HG02759 (cell line): ENCODE measurements at regions not wholly inside any gene's neighbourhood (a gene's known extent, or its start where the extent isn't known, plus 50 kb on each side); places are given as distances from the start of the nearest gene placed in this dataset.

ENCODE experiments used
- ATAC-seq: cut with Tn5 transposase; IDR thresholded peaks from one replicate; pipeline ENCODE4 v1.9.1; 2021; ENCODE audit warnings: mild to moderate bottlenecking, moderate library complexity; ENCODE audit not compliant: unreplicated experiment

GRCh38 chr4:73001885-73002284, 67.6 kb downstream of the COX18 start:
- no peak for ATAC-seq

- ATAC-seq, result no peak
These were observed 72.1 kb downstream of the COX18 start for GRCh38 chr4:72997409-72997808.

- ATAC-seq, result no peak
These were observed 74.8 kb downstream of the COX18 start for GRCh38 chr4:72994670-72995069.

GRCh38 chr4:72993876-72994275, 75.6 kb downstream of the COX18 start:
- no peak for ATAC-seq

- ATAC-seq, result no peak
These were observed 77.6 kb downstream of the COX18 start for GRCh38 chr4:72991873-72992272.

DNA sequence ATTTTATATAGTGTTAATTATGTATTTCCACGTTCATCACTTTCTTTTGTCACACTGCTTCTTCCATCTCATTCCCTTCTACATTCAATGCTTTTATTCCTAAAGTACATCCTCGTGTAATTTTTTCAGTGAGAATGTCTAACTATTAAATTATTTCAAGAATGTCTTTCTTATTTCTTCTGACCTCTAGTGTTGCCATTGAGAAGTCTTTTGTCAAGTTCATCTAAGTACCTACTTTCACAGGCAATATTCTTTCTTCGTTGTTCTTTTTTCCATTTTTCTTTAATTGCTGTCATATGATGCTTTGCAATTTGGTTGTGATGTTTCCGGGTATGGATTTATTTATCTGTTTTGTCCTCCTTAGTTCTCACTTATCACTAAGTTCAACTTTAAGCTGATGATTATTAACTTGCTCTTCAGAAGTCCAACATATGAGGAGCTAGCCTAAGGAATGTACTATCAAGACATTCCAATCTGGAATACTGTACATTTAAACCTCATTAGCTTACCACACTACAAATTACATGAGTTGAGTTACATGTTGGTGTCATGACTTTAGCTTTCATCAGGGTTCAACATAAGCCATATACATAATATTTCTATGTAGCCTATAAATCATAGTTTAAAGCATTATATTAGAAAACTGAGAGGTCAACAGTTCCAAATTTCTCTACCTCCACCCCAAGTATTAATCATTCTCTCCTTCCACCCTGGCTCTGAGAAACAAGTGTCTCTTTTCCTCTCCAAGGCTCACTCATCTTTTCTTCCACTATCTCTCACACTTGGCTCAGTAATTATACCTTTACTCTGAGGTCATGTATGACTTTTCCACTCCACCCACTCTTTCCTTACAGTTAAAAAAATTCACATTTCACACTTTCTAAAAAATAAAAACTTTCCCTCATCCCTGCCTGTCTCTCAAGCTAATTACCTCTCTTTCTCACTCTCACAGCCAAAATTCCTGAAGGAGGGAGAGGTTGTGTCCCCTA, 81.5 kb downstream of the COX18 start:
- ATAC-seq, result no peak

DNA sequence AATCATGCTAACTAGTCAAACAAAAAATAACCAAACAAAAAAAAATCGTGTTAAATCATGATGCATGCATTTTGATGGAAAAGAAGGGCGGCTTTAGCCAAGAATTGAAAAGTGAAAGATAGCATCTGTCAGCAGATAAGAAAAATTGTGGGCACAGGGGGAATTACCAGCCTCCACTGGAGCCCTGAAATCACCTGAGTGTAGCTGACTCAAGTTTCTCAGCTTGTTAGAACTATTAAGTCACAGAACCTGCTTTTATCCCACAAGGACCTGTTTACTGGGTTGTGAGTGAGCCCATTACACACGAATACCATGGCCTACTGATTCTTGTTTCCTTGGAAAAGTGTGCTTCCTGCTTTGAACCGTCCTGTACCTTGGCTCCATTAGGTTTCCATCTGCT, 85.2 kb downstream of the COX18 start:
- no peak for ATAC-seq

DNA sequence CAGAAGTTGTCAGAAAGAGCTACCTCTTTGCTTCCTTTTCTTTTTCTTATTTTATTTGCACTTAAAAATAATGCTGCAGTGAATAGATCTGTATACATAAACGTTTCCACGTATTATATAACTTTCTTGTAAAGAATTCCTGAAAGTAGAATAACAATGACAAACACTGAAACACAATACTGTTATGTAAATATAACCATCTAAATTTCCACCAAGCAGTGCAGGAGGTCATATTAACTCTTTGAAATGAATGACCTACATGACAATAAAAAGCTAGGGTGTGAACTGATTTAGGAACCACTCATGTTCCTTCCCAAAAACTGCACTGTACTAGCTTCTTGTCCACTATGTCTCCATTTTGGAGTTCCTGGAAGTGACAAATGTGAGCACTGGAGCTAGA, 85.8 kb downstream of the COX18 start:
- ATAC-seq, result no peak

GRCh38 chr4:72977936-72978485, 91.5 kb downstream of the COX18 start:
- ATAC-seq, result no peak

DNA sequence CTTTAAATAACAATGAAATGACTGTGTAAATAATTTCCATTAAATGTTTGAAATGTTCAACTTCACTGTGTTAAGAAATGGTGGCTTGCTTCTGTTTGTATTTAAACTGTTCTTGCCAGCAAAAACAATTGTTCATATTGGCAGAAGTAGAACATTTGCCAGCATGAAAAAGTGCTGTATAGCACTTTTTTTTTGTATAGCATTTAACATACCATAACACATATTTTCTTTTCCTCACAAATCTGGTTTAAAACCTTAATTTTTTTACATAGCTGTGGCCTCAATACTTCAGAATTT, 94.1 kb downstream of the COX18 start:
- no peak for ATAC-seq

DNA sequence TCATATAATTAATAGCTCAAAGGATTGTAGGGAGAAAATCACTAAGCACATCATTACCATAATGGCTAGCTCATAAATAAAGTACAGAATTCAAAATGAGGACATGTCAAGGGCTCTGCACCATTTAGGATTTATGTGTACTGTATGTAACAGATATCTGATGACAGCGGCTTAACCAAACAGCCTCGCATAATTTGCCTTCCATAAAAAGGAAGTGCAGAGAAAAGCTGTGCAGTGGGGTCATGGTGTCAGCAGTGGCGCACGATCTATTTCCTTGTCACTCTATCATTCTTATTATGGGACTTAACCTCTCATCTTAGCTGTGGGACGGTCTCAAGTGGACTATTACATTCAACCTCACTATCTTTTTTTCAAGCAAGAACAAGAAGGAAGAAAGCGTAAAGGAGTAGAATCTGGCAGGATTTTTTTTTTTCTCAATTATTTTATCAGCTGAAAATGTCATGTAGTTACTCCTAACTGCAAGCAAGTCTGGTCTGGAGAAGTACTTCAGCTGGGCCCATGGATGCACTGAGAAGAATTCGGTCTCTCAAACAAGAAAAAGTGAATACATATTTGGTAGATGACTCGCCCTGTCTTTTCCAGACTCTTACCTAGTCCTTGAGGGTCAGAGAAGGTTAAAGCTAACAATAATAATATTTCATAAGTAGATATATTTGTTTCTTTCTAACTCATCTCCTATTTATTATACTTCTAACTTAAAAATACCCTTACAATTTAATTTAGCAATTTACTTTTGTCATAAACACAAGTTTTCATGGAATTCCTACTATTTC, 94.6 kb downstream of the COX18 start:
- no peak for ATAC-seq

DNA sequence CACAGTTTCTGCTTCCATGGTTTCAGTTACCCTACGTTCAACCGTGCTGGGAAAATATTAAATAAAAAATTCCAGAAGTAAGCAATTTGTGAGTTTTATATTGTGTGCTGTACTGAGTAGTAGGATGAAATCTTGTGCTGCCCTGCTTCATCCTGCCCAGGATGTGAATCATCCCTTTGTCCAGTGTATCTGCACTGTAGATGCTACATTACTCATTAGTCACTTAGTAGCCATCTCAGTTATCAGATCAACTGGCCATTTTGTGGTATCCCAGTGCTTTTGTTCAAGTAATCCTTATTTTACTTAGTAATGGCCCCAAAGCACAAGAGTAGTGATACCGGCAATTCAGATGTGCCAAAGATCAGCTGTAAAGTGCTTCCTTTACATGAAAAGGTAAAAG, 97.9 kb downstream of the COX18 start:
- ATAC-seq, result no peak

- no peak for ATAC-seq
These were observed 98.8 kb downstream of the COX18 start for GRCh38 chr4:72970756-72971155.

DNA sequence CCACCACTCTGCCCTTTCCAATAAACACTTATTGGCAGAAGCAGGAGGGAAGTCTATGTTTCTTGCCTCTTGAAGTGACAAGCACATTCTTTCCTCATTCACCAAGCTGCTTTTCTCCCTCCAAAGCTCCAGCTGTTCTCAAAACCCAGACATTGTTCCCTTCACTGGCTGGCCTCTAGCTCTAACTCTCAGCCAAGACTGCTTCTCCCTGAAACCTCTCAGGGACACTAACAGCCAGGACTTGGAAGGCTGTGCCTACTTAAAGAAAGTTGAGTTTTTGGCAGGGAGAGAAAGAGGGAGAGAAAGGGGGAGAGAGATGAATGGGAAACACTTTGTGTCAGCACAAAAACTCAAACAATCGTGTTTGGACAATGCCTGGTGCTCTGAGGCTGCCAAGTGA, 99.5 kb downstream of the COX18 start:
- no peak for ATAC-seq

GRCh38 chr4:72966652-72967051, 102.9 kb downstream of the COX18 start:
- peak; percentile 61 for ATAC-seq

DNA sequence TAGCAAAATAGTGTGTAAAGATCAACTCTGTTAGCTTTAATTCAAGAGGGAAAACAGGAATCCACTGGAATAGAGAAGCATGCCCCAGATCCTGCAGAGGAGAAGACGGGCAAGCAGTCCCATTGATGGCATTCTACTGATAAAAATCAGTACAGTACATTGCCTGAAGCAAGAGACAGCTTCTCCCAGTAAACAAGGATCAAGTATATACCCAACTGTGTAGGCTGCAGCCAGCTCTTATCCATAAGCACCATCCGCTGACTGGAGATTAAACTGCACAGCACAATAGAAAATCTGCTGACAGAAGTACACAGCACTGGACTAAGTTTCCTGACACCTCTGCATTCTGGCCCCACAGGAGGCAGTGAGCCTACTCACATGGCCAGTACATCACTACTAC, 110.1 kb downstream of the COX18 start:
- ATAC-seq, result no peak

DNA sequence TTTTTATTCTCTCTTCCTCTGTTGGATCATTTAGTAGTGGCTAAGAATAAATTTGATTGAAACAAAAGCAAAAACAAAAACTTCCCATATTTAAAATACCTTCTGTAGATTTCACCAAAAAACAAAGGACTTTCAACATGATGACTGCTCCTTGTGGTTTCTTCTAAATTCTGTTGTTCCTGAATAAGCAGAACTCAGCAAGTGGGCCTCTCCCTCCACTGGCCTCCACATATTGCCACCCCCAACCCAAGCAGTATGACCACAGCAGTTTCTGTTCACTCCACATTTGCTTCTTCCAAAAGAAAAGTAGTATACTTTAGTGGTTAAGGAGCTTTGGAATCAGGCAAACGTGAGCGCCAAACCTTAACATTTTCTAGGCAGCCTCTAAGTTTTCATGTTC, 114.7 kb downstream of the COX18 start:
- no peak for ATAC-seq

DNA sequence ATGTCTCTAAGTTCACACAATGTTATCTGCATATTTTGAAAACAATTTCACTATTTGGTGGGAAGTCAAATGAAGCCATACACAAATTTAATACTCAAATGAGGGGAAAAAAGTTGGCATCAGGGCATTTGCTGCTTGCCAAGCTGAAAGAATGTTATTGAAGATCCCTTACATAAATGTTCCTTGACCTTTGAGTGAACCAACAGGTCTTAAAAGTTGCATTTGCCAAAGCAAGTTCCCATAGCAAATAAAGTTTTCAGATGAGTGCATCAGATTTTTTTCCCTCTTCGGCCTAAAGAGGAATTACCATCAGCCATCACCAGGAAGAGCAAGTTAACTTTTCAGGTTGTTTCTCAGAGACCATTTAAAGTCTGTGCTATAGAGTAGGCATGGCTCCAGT, 115.9 kb downstream of the COX18 start:
- ATAC-seq, result no peak

- no peak for ATAC-seq
These were observed 117.9 kb downstream of the COX18 start for GRCh38 chr4:72951628-72952027.

DNA sequence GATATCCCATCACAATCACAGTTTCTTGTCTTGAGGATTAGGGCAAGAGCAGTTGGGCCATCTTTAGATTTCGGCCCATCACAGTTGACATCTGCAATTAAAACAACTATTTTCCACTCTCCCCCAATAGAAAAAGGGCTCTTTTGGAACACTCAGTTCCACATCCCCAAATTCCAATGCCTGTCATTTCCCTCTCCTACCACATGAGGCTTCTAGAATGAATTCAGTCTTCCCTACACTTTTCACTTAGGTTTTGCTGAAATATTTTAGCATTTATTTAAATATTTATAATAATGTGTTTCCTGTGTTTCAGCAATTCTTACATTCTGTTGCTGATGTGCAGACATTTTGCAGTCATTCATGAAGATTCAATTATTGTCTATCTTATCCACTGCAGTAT, 118.4 kb downstream of the COX18 start:
- no peak for ATAC-seq

GRCh38 chr4:72948080-72948479, 121.4 kb downstream of the COX18 start:
- ATAC-seq, result no peak
